ENCODE measurements at regions not wholly inside any gene's neighbourhood (a gene's known extent, or its start where the extent isn't known, plus 50 kb on each side); places are given as distances from the start of the nearest gene placed in this dataset.
"Not testable (repeated sequence)": the region's sequence is repeated elsewhere in the genome, so short reads cannot be mapped to it uniquely, and the experiment has no call there.

GRCh38 chr12:116327992-116328391, 50.5 kb upstream of the MED13L start:
- DNase-seq, result not testable (repeated sequence)

- DNase-seq, result no peak
Observed at GRCh38 chr12:116331876-116332275, 54.4 kb upstream of the MED13L start.

- no peak for DNase-seq
Observed at GRCh38 chr12:116332705-116333380, 55.4 kb upstream of the MED13L start.

GRCh38 chr12:116333402-116333801, 55.9 kb upstream of the MED13L start:
- no peak for DNase-seq

GRCh38 chr12:116336542-116337065, 59.1 kb upstream of the MED13L start:
- no peak for DNase-seq

- DNase-seq, result no peak
Observed at GRCh38 chr12:116337312-116337711, 59.8 kb upstream of the MED13L start.

- no peak for DNase-seq
Observed at GRCh38 chr12:116338064-116338846, 60.8 kb upstream of the MED13L start.

- no peak for DNase-seq
Observed at GRCh38 chr12:116339062-116339461, 61.6 kb upstream of the MED13L start.

GRCh38 chr12:116339800-116340371, 62.4 kb upstream of the MED13L start:
- DNase-seq, result no peak

- no peak for DNase-seq
Observed at GRCh38 chr12:116343331-116343884, 65.9 kb upstream of the MED13L start.

- DNase-seq, result no peak
Observed at GRCh38 chr12:116346222-116346621, 68.7 kb upstream of the MED13L start.

- DNase-seq, result no peak
Observed at GRCh38 chr12:116346741-116347140, 69.2 kb upstream of the MED13L start.

- no peak for DNase-seq
Observed at GRCh38 chr12:116347265-116347664, 69.8 kb upstream of the MED13L start.

- no peak for DNase-seq
Observed at GRCh38 chr12:116352315-116352835, 74.9 kb upstream of the MED13L start.

- DNase-seq, result no peak
Observed at GRCh38 chr12:116353958-116354357, 76.5 kb upstream of the MED13L start.

- DNase-seq, result no peak
Observed at GRCh38 chr12:116354534-116354933, 77.0 kb upstream of the MED13L start.

- no peak for DNase-seq
Observed at GRCh38 chr12:116354950-116355783, 77.7 kb upstream of the MED13L start.

GRCh38 chr12:116358536-116358892, 81.0 kb upstream of the MED13L start:
- DNase-seq, result no peak

GRCh38 chr12:116358893-116359761, 81.6 kb upstream of the MED13L start:
- peak; percentile 70 for DNase-seq

- DNase-seq, result no peak
Observed at GRCh38 chr12:116360579-116361413, 83.3 kb upstream of the MED13L start.

Measured in activated T-cell treated with anti-CD3 and anti-CD28 coated beads, Interleukin-2, amount 50 U/mL, for 1 hour (primary cell).